ENCODE measurements at regions not wholly inside any gene's neighbourhood (a gene's known extent, or its start where the extent isn't known, plus 50 kb on each side); places are given as distances from the start of the nearest gene placed in this dataset.

DNA sequence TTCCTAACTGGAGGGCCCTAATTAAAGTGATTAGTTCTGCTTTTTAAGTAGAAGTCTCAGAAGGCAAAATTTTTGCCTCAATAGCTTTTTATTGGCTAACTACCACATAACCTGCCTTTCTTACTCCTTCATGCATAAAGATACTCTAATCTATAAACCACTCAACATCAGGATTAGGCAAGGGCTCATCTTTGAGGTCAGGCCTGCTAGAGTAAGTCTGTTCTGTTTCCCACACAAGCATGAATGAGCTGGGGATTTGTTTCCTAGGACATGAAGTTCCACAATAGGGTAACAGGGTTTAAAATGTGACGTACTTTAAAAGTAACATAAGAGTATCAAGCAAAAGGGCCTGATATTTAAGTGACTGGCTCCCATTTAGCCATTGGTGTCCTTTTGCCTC is 522.7 kb upstream of the TYRP1 start:
- ChIA-PET CTCF (no interaction called here), POLR2A (no interaction called here)
- H3K4me3 ChIP-seq (ENCODE audit: low read depth in 2 of 2, low read length in 2 of 2) = no peak overlapping the region
- intact Hi-C loops (cut with micrococcal nuclease; ENCODE audit: unreplicated experiment) (no loop called here), in situ Hi-C loops (cut with HindIII; ENCODE audit: low pct_unique_long_range_greater_than_20kb, low sequenced_read_pairs) (no loop called here)
- DNase-seq (ENCODE audit: low read depth, low spot score) (no peak), ATAC-seq (no peak)
- TF ChIP-seq SIN3A (IDR thresholded peaks at IDR 0.05; ENCODE audit: borderline replicate concordance, insufficient read depth, low read depth, low read length) (no peak), POLR2AphosphoS5 (IDR thresholded peaks at IDR 0.05; ENCODE audit: low read depth, low read length) (no peak), TCF7L2 (IDR thresholded peaks at IDR 0.05; ENCODE audit: low read depth, low read length) (no peak)
- TF ChIP-seq, protein P1, sequence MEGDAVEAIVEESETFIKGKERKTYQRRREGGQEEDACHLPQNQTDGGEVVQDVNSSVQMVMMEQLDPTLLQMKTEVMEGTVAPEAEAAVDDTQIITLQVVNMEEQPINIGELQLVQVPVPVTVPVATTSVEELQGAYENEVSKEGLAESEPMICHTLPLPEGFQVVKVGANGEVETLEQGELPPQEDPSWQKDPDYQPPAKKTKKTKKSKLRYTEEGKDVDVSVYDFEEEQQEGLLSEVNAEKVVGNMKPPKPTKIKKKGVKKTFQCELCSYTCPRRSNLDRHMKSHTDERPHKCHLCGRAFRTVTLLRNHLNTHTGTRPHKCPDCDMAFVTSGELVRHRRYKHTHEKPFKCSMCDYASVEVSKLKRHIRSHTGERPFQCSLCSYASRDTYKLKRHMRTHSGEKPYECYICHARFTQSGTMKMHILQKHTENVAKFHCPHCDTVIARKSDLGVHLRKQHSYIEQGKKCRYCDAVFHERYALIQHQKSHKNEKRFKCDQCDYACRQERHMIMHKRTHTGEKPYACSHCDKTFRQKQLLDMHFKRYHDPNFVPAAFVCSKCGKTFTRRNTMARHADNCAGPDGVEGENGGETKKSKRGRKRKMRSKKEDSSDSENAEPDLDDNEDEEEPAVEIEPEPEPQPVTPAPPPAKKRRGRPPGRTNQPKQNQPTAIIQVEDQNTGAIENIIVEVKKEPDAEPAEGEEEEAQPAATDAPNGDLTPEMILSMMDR (IDR thresholded peaks at IDR 0.05) = no peak
- TF ChIP-seq, protein P2, sequence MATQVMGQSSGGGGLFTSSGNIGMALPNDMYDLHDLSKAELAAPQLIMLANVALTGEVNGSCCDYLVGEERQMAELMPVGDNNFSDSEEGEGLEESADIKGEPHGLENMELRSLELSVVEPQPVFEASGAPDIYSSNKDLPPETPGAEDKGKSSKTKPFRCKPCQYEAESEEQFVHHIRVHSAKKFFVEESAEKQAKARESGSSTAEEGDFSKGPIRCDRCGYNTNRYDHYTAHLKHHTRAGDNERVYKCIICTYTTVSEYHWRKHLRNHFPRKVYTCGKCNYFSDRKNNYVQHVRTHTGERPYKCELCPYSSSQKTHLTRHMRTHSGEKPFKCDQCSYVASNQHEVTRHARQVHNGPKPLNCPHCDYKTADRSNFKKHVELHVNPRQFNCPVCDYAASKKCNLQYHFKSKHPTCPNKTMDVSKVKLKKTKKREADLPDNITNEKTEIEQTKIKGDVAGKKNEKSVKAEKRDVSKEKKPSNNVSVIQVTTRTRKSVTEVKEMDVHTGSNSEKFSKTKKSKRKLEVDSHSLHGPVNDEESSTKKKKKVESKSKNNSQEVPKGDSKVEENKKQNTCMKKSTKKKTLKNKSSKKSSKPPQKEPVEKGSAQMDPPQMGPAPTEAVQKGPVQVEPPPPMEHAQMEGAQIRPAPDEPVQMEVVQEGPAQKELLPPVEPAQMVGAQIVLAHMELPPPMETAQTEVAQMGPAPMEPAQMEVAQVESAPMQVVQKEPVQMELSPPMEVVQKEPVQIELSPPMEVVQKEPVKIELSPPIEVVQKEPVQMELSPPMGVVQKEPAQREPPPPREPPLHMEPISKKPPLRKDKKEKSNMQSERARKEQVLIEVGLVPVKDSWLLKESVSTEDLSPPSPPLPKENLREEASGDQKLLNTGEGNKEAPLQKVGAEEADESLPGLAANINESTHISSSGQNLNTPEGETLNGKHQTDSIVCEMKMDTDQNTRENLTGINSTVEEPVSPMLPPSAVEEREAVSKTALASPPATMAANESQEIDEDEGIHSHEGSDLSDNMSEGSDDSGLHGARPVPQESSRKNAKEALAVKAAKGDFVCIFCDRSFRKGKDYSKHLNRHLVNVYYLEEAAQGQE (IDR thresholded peaks at IDR 0.05; ENCODE audit: insufficient read depth in 1 of 2, low read depth in 2 of 2, low read length in 1 of 2) = no peak
- no peaks in the 10 kb centered on the region for H3K9me3 ChIP-seq (ENCODE audit: control insufficient read depth, insufficient read depth, low read depth, low read length)
- H3K36me3 ChIP-seq (ENCODE audit: control insufficient read depth, insufficient read depth, low read length) = no peaks in the 10 kb centered on the region
- no TSS peak for BruUV-seq (replicated peaks)
- no peaks in the 10 kb centered on the region for H3K4me1 ChIP-seq (ENCODE audit: control insufficient read depth, insufficient read depth, low read length)
- no peaks in the 10 kb centered on the region for H3K27me3 ChIP-seq (ENCODE audit: control insufficient read depth, insufficient read depth, low read length)
- H3K27ac ChIP-seq (ENCODE audit: low read length) = no peak overlapping the region

DNA sequence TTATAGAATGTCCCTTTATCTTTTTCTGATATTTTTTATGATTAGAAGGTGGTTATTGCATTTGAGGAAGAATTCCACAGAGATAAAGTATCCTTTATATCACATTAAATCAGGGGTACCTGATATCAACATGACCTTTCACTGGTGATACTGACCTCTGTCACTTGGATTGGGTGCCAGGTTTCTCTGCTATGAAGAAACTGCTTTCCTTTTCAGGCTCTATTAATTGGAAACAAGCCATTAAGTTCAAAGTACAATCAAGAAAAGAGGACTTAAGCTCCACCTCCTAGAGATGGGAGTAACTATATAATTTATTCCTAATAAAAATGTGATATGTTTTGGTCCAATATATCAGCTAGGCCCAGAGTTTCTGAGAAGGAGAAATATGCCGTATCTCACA is 514.6 kb upstream of the TYRP1 start:
- Histone ChIP-seq H3K27me3 (ENCODE audit: control insufficient read depth, insufficient read depth, low read length) (no peaks in the 10 kb centered on the region), H3K4me3 (ENCODE audit: low read depth in 2 of 2, low read length in 2 of 2) (no peak overlapping the region), H3K9me3 (ENCODE audit: control insufficient read depth, insufficient read depth, low read depth, low read length) (no peaks in the 10 kb centered on the region), H3K4me1 (ENCODE audit: control insufficient read depth, insufficient read depth, low read length) (no peaks in the 10 kb centered on the region), H3K27ac (ENCODE audit: low read length) (no peak overlapping the region), H3K36me3 (ENCODE audit: control insufficient read depth, insufficient read depth, low read length) (no peaks in the 10 kb centered on the region)
- intact Hi-C loops (cut with micrococcal nuclease; ENCODE audit: unreplicated experiment) (no loop called here), in situ Hi-C loops (cut with HindIII; ENCODE audit: low pct_unique_long_range_greater_than_20kb, low sequenced_read_pairs) (no loop called here)
- ATAC-seq (no peak), DNase-seq (ENCODE audit: low read depth, low spot score) (no peak)
- no TSS peak for BruUV-seq (replicated peaks)
- no peak for TF ChIP-seq TCF7L2 (IDR thresholded peaks at IDR 0.05; ENCODE audit: low read depth, low read length)
- no peak for TF ChIP-seq SIN3A (IDR thresholded peaks at IDR 0.05; ENCODE audit: borderline replicate concordance, insufficient read depth, low read depth, low read length)
- TF ChIP-seq POLR2AphosphoS5 (IDR thresholded peaks at IDR 0.05; ENCODE audit: low read depth, low read length) = no peak
- TF ChIP-seq, protein P2 (IDR thresholded peaks at IDR 0.05; ENCODE audit: insufficient read depth in 1 of 2, low read depth in 2 of 2, low read length in 1 of 2) = no peak
- TF ChIP-seq, protein P1 (IDR thresholded peaks at IDR 0.05) = no peak
- CTCF ChIA-PET = no interaction called here
- POLR2A ChIA-PET = no interaction called here

Measured in Panc1 (cell line).